Caco-2 (cell line): ENCODE measurements at regions not wholly inside any gene's neighbourhood (a gene's known extent, or its start where the extent isn't known, plus 50 kb on each side); places are given as distances from the start of the nearest gene placed in this dataset.

ENCODE experiments used
- BruUV-seq: library from RNA; stranded (reverse); fragments of 400-500 nt; replicated peaks from 2 replicates; lab custom pipeline; 2021; lab: Mats Ljungman, UMichigan
- CTCF ChIA-PET: fragments of 300-600 bp; sonication (Branson Sonifier 250); formaldehyde crosslinking; loops from one replicate; lab custom pipeline; 2022; ENCODE audit warnings: antibody characterized with exemption; lab: Charles Lee
- POLR2A ChIA-PET: fragments of 300-600 bp; sonication (Branson Sonifier 250); formaldehyde crosslinking; loops from one replicate; lab custom pipeline; 2022; ENCODE audit warnings: antibody characterized with exemption; lab: Charles Lee
- DNase-seq, 2 experiments: peaks; one replicate each; pipeline versions ENCODE4 v3.0.0 to v3.0.0-alpha.2; 2020 to 2022
- H3K27me3 ChIP-seq: replicated peaks from 2 replicates; pipeline ENCODE4 v1.6.0; 2011; ENCODE audit warnings: low read length; ENCODE audit not compliant: control insufficient read depth, insufficient read depth
- H3K36me3 ChIP-seq: 2 replicates; pipeline ENCODE4 v1.5.1; 2011; ENCODE audit warnings: low read length; ENCODE audit not compliant: control insufficient read depth, insufficient read depth
- H3K4me1 ChIP-seq: fragments of 250-450 bp; sonication (Bioruptor Pico); 2 replicates; pipeline ENCODE4 v1.5.1; 2020; ENCODE audit warnings: mild to moderate bottlenecking
- H3K4me3 ChIP-seq: 2 replicates; pipeline ENCODE4 v1.5.1; 2011; ENCODE audit warnings: low read depth, mild to moderate bottlenecking, control low read depth, low read length
- H3K9me3 ChIP-seq: fragments of 250-450 bp; sonication (Bioruptor Pico); 2 replicates; pipeline ENCODE4 v1.5.1; 2020; ENCODE audit warnings: mild to moderate bottlenecking, moderate library complexity
- H3K27ac Mint-ChIP-seq: one replicate; pipeline ENCODE4 v1.8.0; 2022; ENCODE audit warnings: mixed read lengths; ENCODE audit not compliant: unreplicated experiment
- H3K27me3 Mint-ChIP-seq: one replicate; pipeline ENCODE4 v1.8.0; 2022; ENCODE audit warnings: mixed read lengths; ENCODE audit not compliant: insufficient read depth, unreplicated experiment
- H3K36me3 Mint-ChIP-seq: one replicate; pipeline ENCODE4 v1.8.0; 2022; ENCODE audit warnings: mild to moderate bottlenecking, mixed read lengths; ENCODE audit not compliant: insufficient read depth, unreplicated experiment
- H3K4me1 Mint-ChIP-seq: one replicate; pipeline ENCODE4 v1.8.0; 2022; ENCODE audit warnings: low read depth, mixed read lengths; ENCODE audit not compliant: unreplicated experiment
- H3K4me3 Mint-ChIP-seq: one replicate; pipeline ENCODE4 v1.8.0; 2022; ENCODE audit warnings: mild to moderate bottlenecking, moderate library complexity, mixed read lengths; ENCODE audit not compliant: unreplicated experiment
- H3K9me3 Mint-ChIP-seq: one replicate; pipeline ENCODE4 v1.8.0; 2022; ENCODE audit warnings: mixed read lengths; ENCODE audit not compliant: unreplicated experiment
- CTCF ChIP-seq, 2 experiments: fragments of 200-600 bp in 1 of 2; IDR thresholded peaks; 1 replicate in 1 of 2; 2 replicates in 1 of 2; pipeline versions ENCODE4 v1.5.1 to v1.8.0; 2011 to 2022; ENCODE audit warnings: antibody characterized with exemption in 1 of 2, control low read depth in 1 of 2, inconsistent platforms in 1 of 2, low read depth in 1 of 2, low read length in 1 of 2, mild to moderate bottlenecking in 1 of 2, moderate library complexity in 1 of 2; ENCODE audit not compliant: insufficient read depth in 1 of 2, severe bottlenecking in 1 of 2, unreplicated experiment in 1 of 2
- intact Hi-C: fragments of 100-400 bp; cut with micrococcal nuclease; formaldehyde crosslinking; loops from one replicate; pipeline ENCODE4 v1.10.0; 2022; ENCODE audit not compliant: unreplicated experiment

GRCh38 chr6:74750826-74751225 is 455.0 kb downstream of the COL12A1 start:
- Histone ChIP-seq H3K4me3 (no peak overlapping the region), H3K27me3 (no peaks in the 10 kb centered on the region), H3K36me3 (no peaks in the 10 kb centered on the region), H3K9me3 (no peaks in the 10 kb centered on the region), H3K4me1 (no peaks in the 10 kb centered on the region)
- no peak for DNase-seq
- TF ChIP-seq CTCF (IDR thresholded peaks at IDR 0.05; ENCODE audit: insufficient read depth in 1 of 2, low read depth in 1 of 2, low read length in 1 of 2, severe bottlenecking in 1 of 2, unreplicated experiment in 1 of 2): no peak
- no peak overlapping the region for H3K4me3 Mint-ChIP-seq
- BruUV-seq: no TSS peak
- POLR2A ChIA-PET: no interaction called here
- intact Hi-C loops: no loop called here
- no peaks in the 10 kb centered on the region for H3K9me3 Mint-ChIP-seq
- H3K36me3 Mint-ChIP-seq: no peaks in the 10 kb centered on the region
- no peak overlapping the region for H3K27ac Mint-ChIP-seq
- H3K4me1 Mint-ChIP-seq: no peaks in the 10 kb centered on the region
- H3K27me3 Mint-ChIP-seq: no peaks in the 10 kb centered on the region
- CTCF ChIA-PET: no interaction called here

GRCh38 chr6:74749211-74750147 is 456.4 kb downstream of the COL12A1 start:
- no peak overlapping the region for H3K27ac Mint-ChIP-seq

DNA sequence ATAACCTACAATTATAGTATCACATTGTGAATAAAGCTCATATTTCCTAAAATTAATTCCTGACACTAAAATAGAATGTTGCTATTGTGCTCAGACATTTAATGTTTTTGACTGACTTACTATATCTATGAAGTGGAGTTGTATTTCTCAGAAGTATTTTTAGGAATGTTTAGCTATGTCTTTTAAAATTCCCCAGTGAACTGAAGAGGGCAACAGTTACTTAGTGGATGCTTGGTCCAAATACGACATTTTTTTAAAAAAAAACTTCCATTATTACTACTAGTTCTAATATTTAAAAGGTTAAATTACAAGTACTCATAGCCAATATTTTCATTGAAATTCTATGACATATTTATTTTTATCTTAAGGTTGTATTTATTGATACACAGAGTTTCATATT is 460.2 kb downstream of the COL12A1 start:
- intact Hi-C loops: no loop called here
- no TSS peak for BruUV-seq
- Mint-ChIP-seq H3K27me3 (no peaks in the 10 kb centered on the region), H3K9me3 (no peaks in the 10 kb centered on the region), H3K27ac (no peak overlapping the region), H3K4me3 (no peak overlapping the region), H3K4me1 (no peaks in the 10 kb centered on the region), H3K36me3 (no peaks in the 10 kb centered on the region)
- Histone ChIP-seq H3K27me3 (no peaks in the 10 kb centered on the region), H3K9me3 (no peaks in the 10 kb centered on the region), H3K4me1 (no peaks in the 10 kb centered on the region), H3K36me3 (no peaks in the 10 kb centered on the region), H3K4me3 (no peak overlapping the region)
- ChIA-PET POLR2A (no interaction called here), CTCF (interaction anchor here (0.7 kb wide), 1 partner anchor 192 kb away, joined by 4 read pairs; no protein-coding TSS in a partner anchor)
- TF ChIP-seq CTCF (IDR thresholded peaks at IDR 0.05; ENCODE audit: insufficient read depth in 1 of 2, low read depth in 1 of 2, low read length in 1 of 2, severe bottlenecking in 1 of 2, unreplicated experiment in 1 of 2): no peak
- DNase-seq: no peak

More at GRCh38 chr6:74749211-74750147, 456.4 kb downstream of the COL12A1 start:
- Histone ChIP-seq H3K27me3 (no peaks in the 10 kb centered on the region), H3K9me3 (no peaks in the 10 kb centered on the region), H3K4me3 (no peak overlapping the region), H3K4me1 (no peaks in the 10 kb centered on the region), H3K36me3 (no peaks in the 10 kb centered on the region)
- no peak for TF ChIP-seq CTCF (IDR thresholded peaks at IDR 0.05; ENCODE audit: insufficient read depth in 1 of 2, low read depth in 1 of 2, low read length in 1 of 2, severe bottlenecking in 1 of 2, unreplicated experiment in 1 of 2)
- no peak for DNase-seq
- Mint-ChIP-seq H3K9me3 (no peaks in the 10 kb centered on the region), H3K4me3 (no peak overlapping the region), H3K27me3 (no peaks in the 10 kb centered on the region), H3K4me1 (no peaks in the 10 kb centered on the region), H3K36me3 (no peaks in the 10 kb centered on the region)
- BruUV-seq: no TSS peak
- ChIA-PET CTCF (no interaction called here), POLR2A (no interaction called here)
- intact Hi-C loops: no loop called here
